NCI-H82 treated with DMSO at 0.1 percent for 48 hours (cell line): ENCODE measurements at regions not wholly inside any gene's neighbourhood (a gene's known extent, or its start where the extent isn't known, plus 50 kb on each side); places are given as distances from the start of the nearest gene placed in this dataset.
"Not testable (repeated sequence)": the region's sequence is repeated elsewhere in the genome, so short reads cannot be mapped to it uniquely, and the experiment has no call there.

Experiments used
- DNase-seq: peaks from one replicate; lab custom pipeline; 2025; ENCODE audit not compliant: unreplicated experiment; lab: John Stamatoyannopoulos, UW

DNA sequence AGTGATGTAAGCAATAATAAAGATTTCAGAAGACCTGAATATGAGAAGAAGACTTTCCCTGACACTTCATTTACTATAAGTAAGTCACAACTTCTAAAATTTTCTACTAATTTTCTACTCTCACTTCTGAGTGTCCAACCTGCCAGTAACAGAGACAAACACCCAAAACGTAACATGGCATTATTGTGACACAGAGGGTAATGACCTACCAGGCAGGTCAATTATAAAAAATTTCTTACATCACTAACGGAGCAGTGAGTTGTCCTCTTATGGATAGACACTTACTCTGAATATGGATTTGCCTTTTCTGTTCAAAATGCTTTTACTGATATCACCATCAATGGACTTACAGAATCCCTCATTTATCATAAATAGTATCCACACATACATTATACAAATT, 405.9 kb upstream of the MAGEB16 start:
- no peak for DNase-seq

DNA sequence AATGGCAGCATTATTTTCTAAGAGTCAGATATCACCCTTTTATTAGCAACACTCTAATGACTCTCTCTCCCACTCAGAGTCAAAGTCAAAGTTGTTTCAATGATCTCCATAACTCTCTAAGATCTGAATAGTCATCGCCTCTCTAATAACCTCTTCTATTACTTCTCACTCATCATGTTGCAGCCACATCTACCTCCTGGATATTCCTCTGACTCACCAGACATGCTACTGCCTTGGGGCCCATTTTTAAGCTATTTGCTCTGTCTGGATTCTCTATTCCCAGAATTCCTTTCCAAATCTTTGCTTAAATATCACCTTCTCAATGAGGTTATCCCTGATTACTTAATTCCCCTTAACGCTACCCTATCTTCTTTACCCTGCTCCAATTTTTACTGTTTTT, 391.8 kb upstream of the MAGEB16 start:
- no peak for DNase-seq

DNA sequence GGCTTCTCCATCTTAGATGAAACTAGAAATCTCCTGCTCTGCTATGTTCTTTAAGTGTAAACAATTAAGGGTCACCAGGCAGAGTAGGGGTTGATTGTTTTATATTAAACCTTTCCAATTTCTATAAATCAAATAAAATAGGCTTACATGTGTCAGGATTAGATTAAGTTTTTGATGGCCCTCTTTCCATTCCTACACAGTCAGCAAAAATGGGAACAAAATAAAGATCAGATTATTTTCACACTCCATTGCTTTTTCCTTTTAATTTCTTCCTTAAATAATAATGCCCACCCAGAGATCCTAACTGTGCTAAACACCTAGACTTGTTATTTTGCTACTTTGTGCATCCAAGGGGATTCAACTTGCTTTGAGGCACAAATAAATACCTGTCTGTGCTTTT, 381.4 kb upstream of the MAGEB16 start:
- DNase-seq: no peak

DNA sequence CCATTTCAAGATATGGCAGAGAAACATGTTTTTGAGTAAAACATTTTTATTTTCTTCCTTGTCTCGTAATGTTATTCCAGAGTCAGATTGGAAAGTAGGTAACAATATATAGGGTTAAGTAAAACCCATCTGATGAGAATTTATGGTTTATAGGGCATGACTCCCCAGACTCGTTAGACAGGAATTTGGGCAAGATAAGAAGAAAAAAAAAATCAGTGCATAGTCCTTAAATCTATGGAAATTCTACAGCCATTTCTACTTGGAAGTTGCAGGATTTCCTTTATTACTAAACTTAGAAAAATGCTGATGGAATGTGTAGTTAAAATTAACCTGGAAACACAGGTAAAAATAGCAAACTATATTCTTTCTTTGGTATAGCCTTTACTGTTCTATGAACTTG, 366.1 kb upstream of the MAGEB16 start:
- DNase-seq: no peak

DNA sequence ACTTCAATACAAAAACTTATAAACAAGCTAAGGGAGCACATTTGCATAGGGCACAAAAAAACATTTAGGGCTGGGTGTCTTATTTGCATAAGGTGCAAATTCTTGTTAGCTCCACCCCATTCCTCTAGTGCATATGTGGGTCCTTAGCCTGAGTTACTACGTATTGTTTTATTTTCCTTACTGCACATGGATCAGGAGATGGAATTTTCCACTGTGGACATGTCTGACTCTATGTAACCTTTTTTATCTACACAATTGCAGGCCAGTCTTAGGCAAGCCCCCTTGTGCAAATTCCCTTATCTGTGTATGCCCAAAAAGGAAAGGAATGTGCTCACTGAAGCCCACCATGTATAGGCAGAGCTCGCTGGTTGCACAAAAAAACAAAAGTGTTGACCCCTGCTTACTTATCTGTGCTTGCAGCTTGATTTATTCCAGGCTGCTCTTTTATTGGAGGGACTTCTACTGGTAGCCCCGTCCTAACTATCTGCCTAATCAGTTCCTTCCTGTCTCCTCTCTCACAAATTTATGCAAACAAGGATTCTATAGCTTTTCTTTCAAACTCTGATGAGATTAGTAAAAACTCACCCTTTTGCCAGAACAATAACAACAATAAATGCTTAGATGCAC, 359.0 kb upstream of the MAGEB16 start:
- DNase-seq: no peak

DNA sequence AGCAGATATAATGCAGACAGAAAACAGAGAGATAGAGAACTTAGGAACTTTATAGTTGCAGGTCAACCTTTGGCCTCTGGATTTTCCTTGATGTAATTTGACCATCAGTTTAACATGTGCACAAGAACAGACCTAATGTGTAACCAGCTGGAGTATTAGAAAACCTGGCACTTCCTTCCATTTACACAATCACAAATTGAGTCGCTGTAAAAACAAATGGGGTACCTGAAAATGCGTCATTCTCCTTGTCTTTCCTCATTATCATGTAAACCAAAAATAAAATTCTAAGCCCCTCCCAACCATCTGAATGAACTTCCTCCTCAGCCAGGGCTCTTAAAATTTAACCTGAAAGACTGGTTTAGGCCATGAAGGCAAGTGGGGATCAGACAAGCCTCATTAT, 358.4 kb upstream of the MAGEB16 start:
- DNase-seq: no peak

DNA sequence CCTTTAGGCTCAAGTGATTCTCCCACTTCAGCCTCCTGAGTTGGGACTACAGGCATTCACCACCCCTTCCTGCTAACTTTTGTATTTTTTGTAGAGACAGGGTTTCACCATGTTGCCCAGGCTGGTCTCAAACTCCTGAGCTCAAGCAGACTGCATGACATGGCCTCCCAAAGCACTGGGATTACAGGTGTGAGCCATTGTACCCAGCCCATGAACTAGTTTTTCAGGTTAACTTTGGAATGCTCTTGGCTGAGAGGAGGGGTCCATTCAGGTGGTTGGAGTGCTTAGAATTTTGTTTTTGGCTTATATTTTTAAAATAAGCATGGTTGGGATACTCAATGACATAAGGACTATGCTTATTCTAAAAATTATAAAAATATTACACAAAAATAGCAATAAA, 355.7 kb upstream of the MAGEB16 start:
- no peak for DNase-seq

DNA sequence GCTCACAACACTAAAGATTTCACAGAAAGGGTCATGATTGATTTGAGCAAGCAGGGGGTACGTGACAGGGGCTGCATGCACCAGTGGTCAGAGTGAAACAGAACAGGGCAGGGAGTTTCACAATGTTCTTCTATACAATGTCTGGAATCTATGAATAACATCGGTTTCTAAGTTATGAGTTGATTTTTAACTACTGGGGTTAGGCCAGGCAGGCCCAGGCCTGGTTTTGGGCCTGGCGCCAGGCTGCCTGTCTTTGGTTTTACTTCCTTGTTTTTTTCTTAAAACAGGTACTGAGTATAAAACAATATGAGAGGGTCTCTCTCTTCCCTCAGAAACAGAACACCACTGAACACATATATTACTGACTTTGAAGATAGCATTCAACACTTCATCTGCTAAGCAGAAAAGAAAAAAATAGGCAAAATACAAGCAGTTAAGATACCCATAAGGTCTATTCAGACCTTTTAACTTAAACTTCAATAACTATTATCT, 355.0 kb upstream of the MAGEB16 start:
- not testable (repeated sequence) for DNase-seq

DNA sequence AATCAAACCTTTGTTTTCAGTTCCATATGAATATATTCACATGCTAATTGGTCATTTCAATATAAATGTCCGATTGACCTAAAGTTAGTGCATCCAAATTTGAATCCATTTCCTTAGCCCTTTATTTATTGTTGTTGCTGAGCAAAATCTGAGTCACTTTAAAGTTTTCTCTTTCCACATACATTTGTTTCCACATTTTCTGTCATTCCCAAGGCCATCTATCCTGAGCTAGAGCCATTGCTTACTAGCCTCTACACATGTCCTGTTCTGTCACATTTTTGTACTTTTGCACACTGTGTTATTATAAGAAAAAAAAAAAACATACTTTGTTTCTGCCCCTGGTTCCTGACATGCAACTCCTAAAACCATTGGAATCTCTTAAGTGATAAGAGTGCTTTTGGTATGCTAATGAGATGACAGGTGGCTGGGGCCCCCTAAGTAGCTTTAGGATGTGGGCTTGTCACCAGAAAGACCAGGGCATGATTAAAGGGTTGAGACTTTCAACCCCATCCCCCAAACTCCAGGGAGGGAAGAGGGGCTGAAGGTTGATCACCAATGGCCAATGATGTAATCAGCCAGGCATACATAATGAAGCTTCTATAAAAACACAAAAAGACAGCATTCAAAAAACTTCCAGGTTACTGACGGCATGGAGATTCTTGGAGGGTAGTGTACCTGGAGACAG, 353.3 kb upstream of the MAGEB16 start:
- no peak for DNase-seq

DNA sequence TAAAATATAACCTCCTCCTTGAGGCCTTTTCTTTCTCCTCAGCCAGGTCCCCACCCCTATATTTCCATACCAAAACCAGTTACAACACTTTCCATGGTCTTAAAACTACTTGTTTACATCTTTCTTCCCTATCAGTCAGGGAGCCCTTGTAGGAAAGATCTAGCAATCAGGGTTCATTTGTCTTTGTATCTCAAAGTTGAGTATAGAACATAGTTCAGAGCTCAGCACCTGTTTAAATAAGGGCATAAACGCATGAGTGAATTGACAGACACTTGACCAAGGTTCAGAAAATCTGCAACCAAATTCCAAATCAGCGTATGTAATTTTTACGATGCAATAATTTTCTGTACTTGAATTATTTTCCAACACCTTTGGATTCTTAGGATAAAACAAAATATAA, 352.2 kb upstream of the MAGEB16 start:
- no peak for DNase-seq

DNA sequence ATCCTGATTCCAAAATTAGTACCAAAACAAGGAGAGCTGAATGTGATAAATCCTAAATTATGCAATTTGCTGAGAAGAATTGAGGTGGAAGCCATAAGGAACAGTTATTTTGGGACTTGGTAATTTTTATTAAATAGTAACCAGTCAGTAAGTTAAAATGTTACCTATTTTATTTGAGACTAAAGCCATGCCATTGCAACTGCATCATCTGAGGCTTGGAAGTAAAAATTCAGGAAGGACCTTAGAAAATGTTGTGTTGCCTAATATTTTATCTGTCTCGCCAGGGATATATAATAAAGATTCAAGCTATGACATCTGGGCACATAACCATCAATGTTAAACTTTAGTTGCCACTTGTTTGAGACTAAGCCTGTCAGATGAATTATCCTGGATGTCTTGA, 341.3 kb upstream of the MAGEB16 start:
- DNase-seq: no peak

DNA sequence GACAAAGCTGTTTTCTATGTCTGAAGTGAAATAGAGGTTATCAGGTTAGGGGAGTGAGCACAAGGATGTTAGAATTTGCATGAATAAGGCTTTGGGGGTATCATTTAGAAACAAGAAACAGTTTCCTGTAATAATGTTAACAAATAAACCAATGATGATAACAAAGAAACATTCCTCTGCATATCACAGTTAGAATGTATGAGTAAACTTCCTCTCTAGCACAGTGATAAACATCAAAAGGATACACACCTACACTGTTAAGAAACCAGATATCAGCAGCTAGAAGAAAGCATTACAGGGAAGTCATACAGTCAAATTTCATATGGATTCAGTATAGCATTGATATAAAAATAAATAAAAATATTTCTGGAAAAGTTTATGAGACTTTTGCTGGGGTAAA, 340.0 kb upstream of the MAGEB16 start:
- no peak for DNase-seq

DNA sequence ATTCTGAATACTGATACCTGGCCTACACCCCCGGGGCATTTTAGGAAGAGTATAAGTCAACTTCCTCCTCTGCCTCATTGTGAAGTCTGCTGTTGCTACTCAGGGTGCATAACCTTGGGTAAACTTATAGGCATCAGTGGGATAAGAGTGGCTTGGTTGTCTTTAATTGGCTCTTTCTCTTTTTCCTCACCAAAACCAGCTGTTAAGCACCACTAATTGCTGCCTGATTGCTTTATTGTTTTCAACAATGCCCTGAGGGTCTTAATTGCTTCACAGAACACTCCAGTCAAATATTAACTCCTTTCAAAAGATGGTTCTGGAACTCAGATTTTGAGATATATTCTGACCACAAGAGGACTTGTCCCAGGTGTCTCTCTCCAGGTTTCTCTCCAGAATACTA, 337.0 kb upstream of the MAGEB16 start:
- DNase-seq: no peak

DNA sequence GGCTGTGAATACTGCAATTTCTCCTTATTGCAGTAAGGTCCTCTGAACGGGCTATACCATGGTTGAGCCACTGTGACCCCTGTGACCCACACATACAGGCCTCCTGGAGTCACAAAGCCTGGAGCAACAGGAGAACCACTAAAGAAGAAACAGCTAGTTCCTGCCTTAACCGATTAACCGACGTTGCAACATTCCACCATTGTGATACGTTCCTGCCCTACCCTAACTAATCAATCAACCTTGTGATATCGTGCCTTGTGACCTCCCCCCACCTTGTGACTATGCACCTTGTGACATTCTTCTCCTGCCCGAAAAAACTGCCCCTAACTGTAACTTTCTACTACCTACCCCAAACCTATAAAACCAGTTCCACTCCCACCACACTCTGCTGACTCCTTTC, 301.5 kb upstream of the MAGEB16 start:
- DNase-seq: not testable (repeated sequence)

DNA sequence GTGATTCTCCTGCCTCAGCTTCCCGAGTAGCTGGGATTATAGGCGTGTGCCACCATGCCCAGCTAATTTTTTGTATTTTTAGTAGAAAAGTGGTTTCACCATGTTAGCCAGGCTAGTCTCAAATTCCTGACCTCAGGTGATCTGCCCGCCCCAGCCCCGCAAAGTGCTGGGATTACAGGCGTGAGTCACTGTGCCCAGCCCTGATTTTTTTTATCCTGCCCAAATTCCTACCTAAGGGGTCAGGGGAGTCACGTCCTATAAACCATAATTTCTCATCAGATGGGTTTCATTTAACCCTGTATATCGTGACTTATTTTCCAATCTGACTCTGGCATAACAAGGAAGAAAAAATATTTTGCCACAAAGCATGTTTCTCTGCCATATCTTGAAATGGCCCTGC, 300.7 kb upstream of the MAGEB16 start:
- not testable (repeated sequence) for DNase-seq

DNA sequence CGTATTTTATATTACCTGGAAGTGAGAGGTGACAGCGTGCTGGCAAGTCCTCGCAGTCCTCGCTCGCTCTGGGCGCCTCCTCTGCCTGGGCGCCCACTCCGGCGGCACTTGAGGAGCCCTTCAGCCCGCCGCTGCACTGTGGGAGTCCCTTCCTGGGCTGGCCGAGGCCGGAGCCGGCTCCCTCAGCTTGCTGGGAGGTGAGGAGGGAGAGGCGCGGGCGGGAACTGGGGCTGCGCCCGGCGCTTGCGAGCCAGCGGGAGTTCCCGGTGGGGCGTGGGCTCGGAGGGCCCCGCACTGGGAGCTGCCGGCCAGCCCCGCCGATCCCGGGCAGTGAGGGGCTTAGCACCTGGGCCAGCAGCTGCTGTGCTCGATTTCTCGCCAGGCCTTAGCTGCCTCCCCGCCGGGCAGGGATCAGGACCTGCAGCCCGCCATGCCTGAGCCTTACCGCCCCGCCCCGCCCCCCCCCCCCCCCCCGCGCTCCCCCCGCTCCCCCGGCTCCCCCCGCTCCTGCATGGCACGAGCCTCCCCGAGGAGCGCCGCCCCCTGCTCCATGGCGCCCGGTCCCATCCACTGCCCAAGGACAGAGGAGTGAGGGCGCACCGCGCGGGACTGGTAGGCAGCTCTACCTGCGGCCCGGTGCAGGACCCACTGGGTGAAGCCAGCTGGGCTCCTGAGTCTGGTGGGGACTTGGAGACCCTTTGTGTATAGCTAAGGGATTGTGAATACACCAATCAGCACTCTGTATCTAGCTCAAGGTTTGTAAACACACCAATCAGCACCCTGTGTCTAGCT, 298.9 kb upstream of the MAGEB16 start:
- no peak for DNase-seq

DNA sequence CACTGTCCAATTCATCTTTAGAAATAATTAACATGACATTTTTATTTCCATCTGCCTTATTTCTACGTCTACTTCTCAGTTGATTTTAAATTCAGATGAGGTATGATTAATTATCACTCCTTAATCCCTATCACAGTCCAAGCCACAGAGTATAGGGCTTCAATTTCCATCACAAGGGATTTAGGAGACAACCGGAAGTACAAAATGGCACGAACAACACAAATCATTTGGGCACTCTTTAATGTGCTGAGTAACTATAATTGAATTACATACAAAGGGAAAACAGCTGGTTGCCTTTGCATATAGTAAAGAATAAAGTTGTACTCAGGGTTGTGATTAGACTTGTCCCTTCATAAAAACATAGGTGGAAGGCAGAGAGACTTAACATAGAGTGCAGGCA, 290.4 kb upstream of the MAGEB16 start:
- DNase-seq: no peak

DNA sequence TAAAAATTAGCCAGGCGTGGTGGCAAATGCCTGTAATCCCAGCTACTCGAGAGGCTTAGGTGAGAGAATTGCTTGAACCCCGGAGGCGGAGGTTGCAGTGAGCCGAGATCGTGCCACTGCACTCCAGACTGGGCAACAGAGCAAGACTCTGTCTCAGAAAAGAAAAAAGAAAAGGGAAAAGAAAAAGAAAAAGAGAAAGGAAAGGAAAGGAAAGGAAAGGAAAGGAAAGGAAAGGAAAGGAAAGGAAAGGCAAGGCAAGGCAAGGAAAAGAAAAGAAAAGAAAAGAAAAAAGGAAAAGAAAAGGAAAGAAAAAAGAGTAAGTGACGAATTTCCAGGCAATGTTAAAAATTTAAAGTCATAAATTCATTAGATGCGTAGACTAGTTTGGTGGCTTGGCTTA, 250.1 kb upstream of the MAGEB16 start:
- not testable (repeated sequence) for DNase-seq

DNA sequence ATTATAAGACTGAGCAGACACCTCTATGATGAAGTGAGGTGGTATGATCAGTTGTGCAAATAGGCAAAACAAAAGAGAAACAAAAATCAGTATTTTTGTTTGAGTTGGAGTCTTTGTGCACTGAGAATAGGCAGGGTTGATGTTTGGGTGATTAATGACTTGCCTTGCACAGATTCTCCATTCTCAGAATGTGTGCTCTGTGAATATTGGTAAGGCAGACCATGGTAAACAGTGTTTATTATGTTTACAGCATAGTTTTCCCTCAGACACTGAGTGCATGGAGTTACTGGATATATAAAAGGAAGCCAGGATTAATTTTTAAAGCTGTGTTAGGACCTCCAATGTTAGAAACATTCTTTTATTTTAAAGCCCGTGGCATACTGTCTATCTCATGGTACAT, 240.2 kb upstream of the MAGEB16 start:
- DNase-seq: no peak

DNA sequence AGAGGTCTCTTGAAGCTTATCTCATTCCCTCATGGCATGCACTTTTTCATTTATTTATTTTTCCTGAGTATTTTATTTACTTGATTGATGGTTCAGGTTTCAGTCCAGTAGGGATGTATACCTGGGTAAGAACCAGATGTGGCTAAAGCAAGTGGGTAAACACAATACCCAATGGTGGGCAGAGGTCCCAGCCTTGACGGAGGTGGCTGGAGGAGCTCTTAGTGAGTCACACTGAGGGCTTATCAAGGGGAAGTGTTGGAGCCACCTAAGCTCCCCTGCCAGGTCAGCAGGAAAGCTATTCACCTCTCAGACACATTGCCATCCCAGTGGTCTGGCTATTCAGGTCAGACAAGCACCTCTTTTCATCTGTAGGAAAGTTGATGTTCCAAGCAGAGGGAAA, 236.2 kb upstream of the MAGEB16 start:
- no peak for DNase-seq

DNA sequence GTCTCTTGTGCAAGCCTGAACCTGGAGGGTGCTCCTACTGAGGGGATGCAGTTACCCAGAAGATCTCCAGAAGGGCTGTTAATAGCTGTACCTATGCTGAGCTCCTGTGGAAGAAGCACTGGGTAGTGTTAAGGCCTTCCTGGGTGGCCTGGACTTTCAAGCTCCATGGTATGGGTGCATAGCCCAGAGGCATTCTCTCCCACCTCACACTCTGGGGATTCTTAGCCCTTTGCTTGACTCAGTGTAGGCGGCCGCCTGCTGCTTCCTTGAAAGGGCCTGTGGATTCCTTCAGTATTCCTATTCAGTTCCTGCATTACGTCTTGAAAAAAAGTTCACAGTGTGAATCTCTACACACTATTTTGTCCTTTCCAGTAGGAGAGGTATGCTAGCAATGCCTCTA, 235.7 kb upstream of the MAGEB16 start:
- no peak for DNase-seq

DNA sequence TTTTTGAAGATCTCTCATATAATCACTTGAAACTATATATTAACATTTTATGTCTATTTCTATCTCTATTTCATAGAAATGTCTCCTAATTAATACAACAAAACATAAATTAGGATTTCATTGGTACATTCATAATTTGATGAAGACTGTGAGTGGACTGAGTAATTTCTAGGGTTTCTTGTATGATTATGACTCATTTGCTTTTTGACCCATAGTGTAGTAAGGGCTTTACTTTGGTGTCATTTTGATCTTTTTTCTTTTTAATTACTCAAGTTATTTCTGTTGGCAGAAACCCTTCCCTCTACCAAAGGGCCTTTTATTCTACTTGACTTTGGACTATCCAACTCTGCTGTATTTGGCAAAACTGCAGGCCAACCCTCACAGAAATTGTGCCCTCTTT, 207.9 kb upstream of the MAGEB16 start:
- DNase-seq: no peak
